Activated B cell treated with CpG ODN at 0.5 μM for 24 hours (primary cell): ENCODE measurements at regions not wholly inside any gene's neighbourhood (a gene's known extent, or its start where the extent isn't known, plus 50 kb on each side); places are given as distances from the start of the nearest gene placed in this dataset.

Experiments used
- ATAC-seq: fragments of 200-7000 bp; cut with Tn5 transposase; one replicate; pipeline ENCODE4 v1.10.0; 2021; ENCODE audit warnings: low read depth, mild to moderate bottlenecking, moderate library complexity
- CTCF ChIA-PET: fragments of 350-600 bp; sonication (Branson Sonifier 250); formaldehyde crosslinking; loops from one replicate; lab custom pipeline; 2021; ENCODE audit warnings: antibody characterized with exemption; lab: Charles Lee
- POLR2A ChIA-PET: fragments of 350-600 bp; sonication (Branson Sonifier 250); formaldehyde crosslinking; loops from one replicate; lab custom pipeline; 2021; ENCODE audit warnings: antibody characterized with exemption; lab: Charles Lee
- DNase-seq: peaks from one replicate; pipeline ENCODE4 v3.0.0; 2022
- H3K27ac Mint-ChIP-seq: one replicate; pipeline ENCODE4 v1.8.0; 2020; ENCODE audit warnings: mixed read lengths
- H3K27me3 Mint-ChIP-seq: one replicate; pipeline ENCODE4 v1.8.0; 2021; ENCODE audit warnings: mixed read lengths
- H3K36me3 Mint-ChIP-seq: one replicate; pipeline ENCODE4 v1.8.0; 2021; ENCODE audit warnings: low read depth, mixed read lengths
- H3K4me1 Mint-ChIP-seq: one replicate; pipeline ENCODE4 v1.8.0; 2021; ENCODE audit warnings: mixed read lengths
- H3K4me3 Mint-ChIP-seq: one replicate; pipeline ENCODE4 v1.8.0; 2020; ENCODE audit warnings: mild to moderate bottlenecking, mixed read lengths
- H3K9me3 Mint-ChIP-seq: one replicate; pipeline ENCODE4 v1.8.0; 2020; ENCODE audit warnings: mixed read lengths
- intact Hi-C: fragments of 100-400 bp; cut with micrococcal nuclease; formaldehyde crosslinking; loops from one replicate; pipeline ENCODE4 v1.15.1; 2024
- TF ChIP-seq, protein P1 (sequence below): fragments of 200-600 bp; IDR thresholded peaks from one replicate; pipeline ENCODE4 v1.8.0; 2022; ENCODE audit warnings: antibody characterized with exemption, mild to moderate bottlenecking

DNA sequence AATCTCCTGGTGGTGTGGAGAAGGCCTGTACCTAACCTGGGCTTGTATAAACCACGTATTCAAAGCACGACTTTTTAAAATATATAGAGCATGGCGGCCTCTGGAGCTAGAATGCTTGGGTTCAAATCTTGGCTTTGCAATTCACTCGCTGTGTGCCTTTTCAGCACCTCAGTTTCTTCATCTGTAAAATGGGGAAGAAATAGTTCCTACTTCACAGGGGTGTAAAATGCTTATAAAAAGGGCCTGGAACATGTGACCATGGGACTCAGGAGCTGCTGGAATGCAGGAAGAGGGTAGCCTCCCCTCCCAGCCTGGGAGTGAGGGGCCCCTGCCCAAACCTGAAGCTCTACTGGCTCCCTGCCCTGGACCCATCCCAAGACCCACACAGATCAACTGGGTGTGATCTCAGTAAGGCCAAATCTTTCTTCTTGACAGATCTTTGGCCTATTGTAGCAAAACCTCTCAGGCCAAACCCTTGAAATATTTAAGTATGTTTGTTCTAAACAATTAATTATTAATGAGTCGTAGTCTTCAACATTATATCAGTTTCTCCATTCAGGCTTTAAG is 269.0 kb downstream of the ZSWIM6 start:
- H3K27ac Mint-ChIP-seq: no peak overlapping the region
- TF ChIP-seq, protein P1, sequence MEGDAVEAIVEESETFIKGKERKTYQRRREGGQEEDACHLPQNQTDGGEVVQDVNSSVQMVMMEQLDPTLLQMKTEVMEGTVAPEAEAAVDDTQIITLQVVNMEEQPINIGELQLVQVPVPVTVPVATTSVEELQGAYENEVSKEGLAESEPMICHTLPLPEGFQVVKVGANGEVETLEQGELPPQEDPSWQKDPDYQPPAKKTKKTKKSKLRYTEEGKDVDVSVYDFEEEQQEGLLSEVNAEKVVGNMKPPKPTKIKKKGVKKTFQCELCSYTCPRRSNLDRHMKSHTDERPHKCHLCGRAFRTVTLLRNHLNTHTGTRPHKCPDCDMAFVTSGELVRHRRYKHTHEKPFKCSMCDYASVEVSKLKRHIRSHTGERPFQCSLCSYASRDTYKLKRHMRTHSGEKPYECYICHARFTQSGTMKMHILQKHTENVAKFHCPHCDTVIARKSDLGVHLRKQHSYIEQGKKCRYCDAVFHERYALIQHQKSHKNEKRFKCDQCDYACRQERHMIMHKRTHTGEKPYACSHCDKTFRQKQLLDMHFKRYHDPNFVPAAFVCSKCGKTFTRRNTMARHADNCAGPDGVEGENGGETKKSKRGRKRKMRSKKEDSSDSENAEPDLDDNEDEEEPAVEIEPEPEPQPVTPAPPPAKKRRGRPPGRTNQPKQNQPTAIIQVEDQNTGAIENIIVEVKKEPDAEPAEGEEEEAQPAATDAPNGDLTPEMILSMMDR: no peak
- no peaks in the 10 kb centered on the region for H3K36me3 Mint-ChIP-seq
- no peak overlapping the region for H3K4me3 Mint-ChIP-seq
- ChIA-PET CTCF (no interaction called here), POLR2A (no interaction called here)
- ATAC-seq (no peak), DNase-seq (no peak)
- intact Hi-C loops: no loop called here
- no peaks in the 10 kb centered on the region for H3K4me1 Mint-ChIP-seq
- no peaks in the 10 kb centered on the region for H3K9me3 Mint-ChIP-seq
- H3K27me3 Mint-ChIP-seq: peaks cover 11% of the 10 kb centered on the region

DNA sequence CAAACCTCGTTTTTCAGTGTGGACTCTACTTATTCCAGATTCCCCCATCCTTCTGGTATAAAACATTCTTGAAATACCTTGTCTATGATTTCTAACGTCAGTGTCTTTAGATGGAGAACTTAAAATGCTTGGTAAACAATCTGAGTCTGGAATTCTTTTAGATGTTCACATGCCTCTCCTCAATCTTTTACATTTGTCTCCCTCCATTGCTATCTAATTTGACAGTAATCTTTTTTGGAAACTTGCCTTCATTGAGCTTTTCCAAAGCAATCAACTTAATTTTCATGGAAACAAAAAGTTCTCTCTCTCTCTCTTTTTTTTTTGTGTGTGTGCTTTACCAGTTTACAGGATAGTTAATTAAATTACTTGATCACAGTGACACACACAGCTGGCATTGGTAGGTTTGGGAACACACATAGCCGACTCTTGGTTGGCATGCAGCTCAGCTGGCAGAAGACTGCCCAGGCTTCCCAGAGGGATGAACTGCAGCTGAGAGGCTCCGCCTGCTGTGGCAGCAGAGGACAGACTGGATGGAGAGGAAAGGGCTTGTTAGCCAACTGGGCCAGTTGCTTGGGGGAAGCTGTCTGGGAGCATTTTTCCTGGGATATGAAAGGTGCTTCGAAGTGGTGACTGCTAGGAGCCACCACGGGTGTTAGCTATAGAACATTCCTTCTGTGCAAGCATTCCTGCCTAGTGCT is 271.3 kb downstream of the ZSWIM6 start:
- Mint-ChIP-seq H3K9me3 (no peaks in the 10 kb centered on the region), H3K27me3 (peaks cover 11% of the 10 kb centered on the region), H3K36me3 (no peaks in the 10 kb centered on the region), H3K4me3 (no peak overlapping the region), H3K4me1 (no peaks in the 10 kb centered on the region), H3K27ac (no peak overlapping the region)
- CTCF ChIA-PET: no interaction called here
- POLR2A ChIA-PET: no interaction called here
- no peak for DNase-seq
- intact Hi-C loops: no loop called here
- no peak for ATAC-seq
- TF ChIP-seq, protein P1: no peak

DNA sequence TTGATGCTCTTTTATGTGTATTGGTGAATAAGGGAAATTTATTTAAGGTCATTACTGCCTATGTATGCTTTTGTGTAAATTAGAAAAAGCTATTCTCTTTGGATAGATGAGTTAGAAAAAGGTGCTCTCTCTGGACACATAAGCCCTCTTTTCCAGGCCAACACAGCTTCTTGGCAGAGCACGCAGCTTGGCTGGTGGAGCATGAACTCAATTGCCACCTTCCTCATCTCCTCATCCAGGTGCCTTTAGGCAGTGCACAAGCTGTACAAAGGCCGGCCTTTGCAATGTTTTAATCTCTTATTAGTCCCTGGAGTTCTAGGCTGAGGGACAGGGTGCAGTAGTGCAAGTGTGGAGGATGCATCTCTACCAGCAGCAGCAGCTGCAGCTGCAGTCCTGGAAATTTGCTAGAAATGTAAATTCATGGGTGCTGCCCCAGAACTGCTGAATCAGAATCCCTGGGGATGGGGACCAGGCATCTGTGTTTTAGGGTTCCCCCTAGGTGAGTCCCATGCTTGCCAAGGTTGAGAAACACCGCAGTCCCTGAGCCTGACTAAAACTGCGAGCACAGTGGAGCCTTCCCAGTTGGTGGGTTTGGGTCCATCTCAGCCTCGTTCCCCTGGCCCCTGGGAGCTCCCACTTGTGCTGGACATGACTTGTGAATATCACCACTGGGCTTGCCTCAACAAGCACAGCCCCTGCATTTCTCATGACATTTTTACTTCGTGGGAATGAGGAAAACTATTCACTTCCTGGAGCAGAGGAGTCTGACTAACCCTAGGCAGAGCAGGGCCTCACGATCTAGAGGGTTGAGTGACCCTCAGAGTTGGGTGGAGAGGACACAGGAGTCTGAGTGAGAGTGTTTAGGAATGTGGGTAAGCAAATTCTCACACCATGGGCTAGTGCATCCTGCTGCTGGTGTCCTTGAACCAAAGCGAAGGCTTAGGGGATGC is 272.3 kb downstream of the ZSWIM6 start:
- Mint-ChIP-seq H3K4me3 (no peak overlapping the region), H3K27me3 (peaks cover 11% of the 10 kb centered on the region), H3K4me1 (no peaks in the 10 kb centered on the region), H3K36me3 (no peaks in the 10 kb centered on the region), H3K9me3 (no peaks in the 10 kb centered on the region), H3K27ac (no peak overlapping the region)
- DNase-seq (no peak), ATAC-seq (no peak)
- POLR2A ChIA-PET: no interaction called here
- CTCF ChIA-PET: no interaction called here
- intact Hi-C loops: no loop called here
- TF ChIP-seq, protein P1: no peak

DNA sequence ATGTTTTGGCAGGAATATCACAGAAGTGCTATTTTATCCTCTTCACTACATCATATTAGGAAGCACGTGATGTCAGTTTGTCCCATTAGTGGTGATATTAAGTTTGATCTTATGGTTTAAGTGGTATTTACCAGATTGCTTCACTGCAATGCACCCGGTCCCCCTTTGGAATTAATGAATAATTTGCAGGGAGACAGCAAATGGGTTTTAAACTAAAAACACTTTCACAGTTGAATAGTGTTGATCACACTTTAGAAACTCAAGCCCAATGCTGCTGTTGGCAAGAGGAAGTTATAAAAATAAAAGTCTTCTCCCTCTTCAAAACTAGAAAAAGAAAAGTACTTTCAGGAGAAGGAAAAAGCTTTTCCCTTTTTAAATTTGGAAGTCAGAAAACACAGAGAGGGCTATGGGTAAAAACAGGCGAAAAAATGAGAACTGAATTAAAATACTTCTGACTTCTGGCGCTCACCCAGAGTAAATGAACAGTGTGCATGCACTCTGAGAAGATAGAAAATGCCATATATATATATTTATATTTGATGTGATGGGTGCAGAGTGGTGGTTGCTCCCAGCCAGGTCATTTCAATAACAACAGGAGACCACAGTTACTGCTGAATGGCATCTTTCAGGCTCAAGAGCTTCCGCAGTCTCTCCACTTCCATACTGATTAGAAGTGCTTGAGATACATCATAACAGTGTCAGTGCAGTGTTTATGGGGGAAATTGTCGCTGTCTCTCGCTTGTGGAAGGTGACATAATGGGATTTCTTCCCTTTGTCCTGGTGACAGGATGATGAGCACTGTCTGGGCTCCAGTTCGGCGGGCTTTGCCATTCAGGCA is 278.0 kb downstream of the ZSWIM6 start:
- ATAC-seq: no peak
- Mint-ChIP-seq H3K4me1 (no peaks in the 10 kb centered on the region), H3K4me3 (no peak overlapping the region), H3K9me3 (no peaks in the 10 kb centered on the region), H3K27ac (no peak overlapping the region), H3K36me3 (no peaks in the 10 kb centered on the region), H3K27me3 (peaks cover 13% of the 10 kb centered on the region)
- TF ChIP-seq, protein P1: no peak
- POLR2A ChIA-PET: no interaction called here
- DNase-seq: no peak
- intact Hi-C loops: no loop called here
- CTCF ChIA-PET: no interaction called here
